Astrocyte (in vitro differentiated cells and primary cell): ENCODE measurements at regions not wholly inside any gene's neighbourhood (a gene's known extent, or its start where the extent isn't known, plus 50 kb on each side); places are given as distances from the start of the nearest gene placed in this dataset.

Experiments
- DNase-seq: peaks from one replicate; pipeline ENCODE4 v3.0.0-alpha.2; 2010; ENCODE audit warnings: low read depth
- FAIRE-seq: peaks from 2 replicates; lab custom pipeline; 2011; peaks lifted over from hg19 to GRCh38; lab: Jason Lieb, UNC
- H2AFZ ChIP-seq: 2 replicates; pipeline ENCODE4 v1.6.0; 2012; ENCODE audit warnings: low read depth, low read length, inconsistent platforms
- H3K27ac ChIP-seq: 2 replicates; pipeline ENCODE4 v1.5.1; 2011; ENCODE audit warnings: low read depth, low read length, inconsistent platforms
- H3K27me3 ChIP-seq: 2 replicates; pipeline ENCODE4 v1.6.0; 2011; ENCODE audit warnings: low read length, inconsistent platforms; ENCODE audit not compliant: insufficient read depth
- H3K36me3 ChIP-seq: 2 replicates; pipeline ENCODE4 v1.5.1; 2011; ENCODE audit warnings: low read length, inconsistent platforms; ENCODE audit not compliant: insufficient read depth
- H3K4me1 ChIP-seq: 2 replicates; pipeline ENCODE4 v1.5.1; 2011; ENCODE audit warnings: low read length, inconsistent platforms; ENCODE audit not compliant: insufficient read depth
- H3K4me2 ChIP-seq: 2 replicates; pipeline ENCODE4 v1.6.0; 2012; ENCODE audit warnings: low read length, inconsistent platforms
- H3K4me3 ChIP-seq: 2 replicates; pipeline ENCODE4 v1.5.1; 2011; ENCODE audit warnings: low read depth, mild to moderate bottlenecking, low read length, inconsistent platforms; ENCODE audit not compliant: insufficient read depth
- H3K79me2 ChIP-seq: 2 replicates; pipeline ENCODE4 v1.6.0; 2012; ENCODE audit warnings: mild to moderate bottlenecking, low read length, inconsistent platforms; ENCODE audit not compliant: insufficient read depth
- H3K9ac ChIP-seq: 2 replicates; pipeline ENCODE4 v1.6.0; 2012; ENCODE audit warnings: mild to moderate bottlenecking, low read length, inconsistent platforms
- H3K9me3 ChIP-seq: 2 replicates; pipeline ENCODE4 v1.5.1; 2012; ENCODE audit warnings: low read depth, mild to moderate bottlenecking, low read length, inconsistent platforms; ENCODE audit not compliant: insufficient read depth
- H4K20me1 ChIP-seq: 2 replicates; pipeline ENCODE4 v1.6.0; 2012; ENCODE audit warnings: low read length, inconsistent platforms; ENCODE audit not compliant: insufficient read depth
- H3K27ac Mint-ChIP-seq: one replicate; pipeline ENCODE4 v1.8.0; 2021; ENCODE audit warnings: mild to moderate bottlenecking, mixed read lengths; ENCODE audit not compliant: unreplicated experiment
- H3K27me3 Mint-ChIP-seq: one replicate; pipeline ENCODE4 v1.8.0; 2021; ENCODE audit warnings: low read depth, mixed read lengths; ENCODE audit not compliant: unreplicated experiment
- H3K36me3 Mint-ChIP-seq: one replicate; pipeline ENCODE4 v1.8.0; 2021; ENCODE audit warnings: low read depth, mixed read lengths; ENCODE audit not compliant: unreplicated experiment
- H3K4me1 Mint-ChIP-seq: one replicate; pipeline ENCODE4 v1.8.0; 2021; ENCODE audit warnings: low read depth, mixed read lengths; ENCODE audit not compliant: unreplicated experiment
- H3K4me3 Mint-ChIP-seq: one replicate; pipeline ENCODE4 v1.8.0; 2021; ENCODE audit warnings: mild to moderate bottlenecking, moderate library complexity, mixed read lengths; ENCODE audit not compliant: unreplicated experiment
- H3K9me3 Mint-ChIP-seq: one replicate; pipeline ENCODE4 v1.8.0; 2021; ENCODE audit warnings: mild to moderate bottlenecking, mixed read lengths; ENCODE audit not compliant: unreplicated experiment
- EZH2 ChIP-seq: IDR thresholded peaks from 2 replicates; pipeline ENCODE4 v1.6.1; 2012; ENCODE audit warnings: mild to moderate bottlenecking, low read length, inconsistent platforms; ENCODE audit not compliant: insufficient read depth
- TF ChIP-seq, protein P1 (sequence below): IDR thresholded peaks from 2 replicates; pipeline ENCODE4 v1.5.1; 2011; ENCODE audit warnings: low read depth, mild to moderate bottlenecking, inconsistent platforms, low read length, moderate library complexity; ENCODE audit not compliant: insufficient read depth

DNA sequence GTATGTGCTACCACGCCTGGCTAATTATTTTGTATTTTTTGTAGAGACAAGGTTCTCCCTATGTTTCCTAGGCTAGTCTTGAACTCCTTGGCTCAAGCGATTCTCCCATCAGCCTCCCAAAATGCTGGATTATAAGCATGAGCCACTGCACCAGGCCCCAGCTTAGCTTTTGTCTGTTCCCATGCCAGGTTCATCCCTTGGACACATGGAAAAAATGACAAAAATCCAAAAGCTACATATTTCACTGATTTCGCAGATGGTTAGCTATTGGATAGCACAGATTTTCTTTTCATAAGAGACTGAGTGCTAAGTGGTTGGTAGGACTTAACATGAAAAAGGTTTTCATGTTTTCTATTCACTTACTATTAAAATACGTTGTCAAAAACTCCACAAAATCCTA lies 286.6 kb upstream of the KITLG start:
- Histone ChIP-seq H3K9me3 (no peaks in the 10 kb centered on the region), H3K9ac (no peak overlapping the region), H3K27ac (no peak overlapping the region), H4K20me1 (no peaks in the 10 kb centered on the region), H3K36me3 (no peaks in the 10 kb centered on the region), H3K27me3 (no peaks in the 10 kb centered on the region), H3K79me2 (no peaks in the 10 kb centered on the region), H3K4me1 (no peaks in the 10 kb centered on the region), H3K4me3 (no peak overlapping the region), H3K4me2 (no peak overlapping the region), H2AFZ (no peak overlapping the region)
- Mint-ChIP-seq H3K4me3 (no peak overlapping the region), H3K4me1 (no peaks in the 10 kb centered on the region), H3K27ac (no peak overlapping the region), H3K27me3 (no peaks in the 10 kb centered on the region), H3K9me3 (no peaks in the 10 kb centered on the region), H3K36me3 (no peaks in the 10 kb centered on the region)
- no peak for DNase-seq
- TF ChIP-seq EZH2: no peak
- TF ChIP-seq, protein P1, sequence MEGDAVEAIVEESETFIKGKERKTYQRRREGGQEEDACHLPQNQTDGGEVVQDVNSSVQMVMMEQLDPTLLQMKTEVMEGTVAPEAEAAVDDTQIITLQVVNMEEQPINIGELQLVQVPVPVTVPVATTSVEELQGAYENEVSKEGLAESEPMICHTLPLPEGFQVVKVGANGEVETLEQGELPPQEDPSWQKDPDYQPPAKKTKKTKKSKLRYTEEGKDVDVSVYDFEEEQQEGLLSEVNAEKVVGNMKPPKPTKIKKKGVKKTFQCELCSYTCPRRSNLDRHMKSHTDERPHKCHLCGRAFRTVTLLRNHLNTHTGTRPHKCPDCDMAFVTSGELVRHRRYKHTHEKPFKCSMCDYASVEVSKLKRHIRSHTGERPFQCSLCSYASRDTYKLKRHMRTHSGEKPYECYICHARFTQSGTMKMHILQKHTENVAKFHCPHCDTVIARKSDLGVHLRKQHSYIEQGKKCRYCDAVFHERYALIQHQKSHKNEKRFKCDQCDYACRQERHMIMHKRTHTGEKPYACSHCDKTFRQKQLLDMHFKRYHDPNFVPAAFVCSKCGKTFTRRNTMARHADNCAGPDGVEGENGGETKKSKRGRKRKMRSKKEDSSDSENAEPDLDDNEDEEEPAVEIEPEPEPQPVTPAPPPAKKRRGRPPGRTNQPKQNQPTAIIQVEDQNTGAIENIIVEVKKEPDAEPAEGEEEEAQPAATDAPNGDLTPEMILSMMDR: no peak
- no peak for FAIRE-seq

GRCh38 chr12:88865537-88865936 lies 285.3 kb upstream of the KITLG start:
- H3K36me3 ChIP-seq: no peaks in the 10 kb centered on the region
- H3K9ac ChIP-seq: no peak overlapping the region
- H3K4me1 ChIP-seq: no peaks in the 10 kb centered on the region
- no peaks in the 10 kb centered on the region for H3K4me1 Mint-ChIP-seq
- H3K36me3 Mint-ChIP-seq: no peaks in the 10 kb centered on the region
- no peaks in the 10 kb centered on the region for H3K79me2 ChIP-seq
- no peak overlapping the region for H3K27ac Mint-ChIP-seq
- no peaks in the 10 kb centered on the region for H3K9me3 ChIP-seq
- no peak overlapping the region for H3K4me2 ChIP-seq
- TF ChIP-seq, protein P1: no peak
- TF ChIP-seq EZH2: no peak
- H3K4me3 ChIP-seq: no peak overlapping the region
- H2AFZ ChIP-seq: no peak overlapping the region
- DNase-seq (no peak), FAIRE-seq (peak; percentile 5)
- H4K20me1 ChIP-seq: no peaks in the 10 kb centered on the region
- H3K9me3 Mint-ChIP-seq: no peaks in the 10 kb centered on the region
- no peaks in the 10 kb centered on the region for H3K27me3 Mint-ChIP-seq
- H3K27me3 ChIP-seq: no peaks in the 10 kb centered on the region
- no peak overlapping the region for H3K27ac ChIP-seq
- no peak overlapping the region for H3K4me3 Mint-ChIP-seq

DNA sequence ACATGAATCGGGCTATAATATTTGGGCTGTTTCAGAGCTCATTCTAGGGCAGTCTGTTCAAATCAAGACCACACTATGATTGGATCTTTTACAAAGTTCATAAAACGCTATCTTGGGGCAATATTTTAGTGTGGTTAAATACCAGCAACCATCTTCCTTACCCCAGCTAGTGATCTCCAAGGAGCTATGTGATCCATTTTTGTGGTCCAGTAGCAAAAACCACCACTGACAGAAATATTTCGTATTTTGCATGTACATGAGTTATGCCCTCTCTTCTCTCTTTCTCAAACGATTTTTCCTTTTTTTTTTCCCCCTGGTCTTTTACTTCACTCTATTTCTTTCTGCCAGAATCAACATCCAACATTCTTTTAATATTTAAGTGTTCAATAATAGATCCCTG lies 280.6 kb upstream of the KITLG start:
- Histone ChIP-seq H3K79me2 (no peaks in the 10 kb centered on the region), H3K36me3 (no peaks in the 10 kb centered on the region), H2AFZ (no peak overlapping the region), H3K27ac (no peak overlapping the region), H4K20me1 (no peaks in the 10 kb centered on the region), H3K4me3 (no peak overlapping the region), H3K27me3 (no peaks in the 10 kb centered on the region), H3K9me3 (no peaks in the 10 kb centered on the region), H3K4me1 (no peaks in the 10 kb centered on the region), H3K4me2 (no peak overlapping the region), H3K9ac (no peak overlapping the region)
- FAIRE-seq (no peak), DNase-seq (peak; percentile 28)
- H3K36me3 Mint-ChIP-seq: no peaks in the 10 kb centered on the region
- no peak overlapping the region for H3K4me3 Mint-ChIP-seq
- peaks cover 6% of the 10 kb centered on the region for H3K4me1 Mint-ChIP-seq
- H3K9me3 Mint-ChIP-seq: no peaks in the 10 kb centered on the region
- H3K27ac Mint-ChIP-seq: no peak overlapping the region
- no peaks in the 10 kb centered on the region for H3K27me3 Mint-ChIP-seq
- TF ChIP-seq EZH2: no peak
- TF ChIP-seq, protein P1: no peak
